Neural progenitor cell (in vitro differentiated cells): ENCODE measurements at regions not wholly inside any gene's neighbourhood (a gene's known extent, or its start where the extent isn't known, plus 50 kb on each side); places are given as distances from the start of the nearest gene placed in this dataset.
"Not testable (repeated sequence)": the region's sequence is repeated elsewhere in the genome, so short reads cannot be mapped to it uniquely, and the experiment has no call there.

ENCODE experiments used
- DNase-seq: peaks from one replicate; pipeline ENCODE4 v3.0.0-alpha.2; 2016; ENCODE audit warnings: low spot score
- H2AFZ ChIP-seq: fragments of 200-600 bp; sonication (generic); replicated peaks from 2 replicates; pipeline ENCODE4 v1.6.1; 2016; ENCODE audit warnings: antibody characterized with exemption
- H3F3A ChIP-seq: fragments of 200-600 bp; sonication (generic); 2 replicates; pipeline ENCODE4 v1.6.1; 2016; ENCODE audit warnings: antibody characterized with exemption, low read depth
- H3K27ac ChIP-seq: fragments of 200-600 bp; sonication (generic); 2 replicates; pipeline ENCODE4 v1.5.1; 2016; ENCODE audit warnings: mild to moderate bottlenecking
- H3K27me3 ChIP-seq: fragments of 200-600 bp; sonication (generic); 2 replicates; pipeline ENCODE4 v1.6.1; 2016; ENCODE audit warnings: mild to moderate bottlenecking, moderate library complexity
- H3K36me3 ChIP-seq: fragments of 200-600 bp; sonication (generic); 2 replicates; pipeline ENCODE4 v1.5.1; 2016
- H3K4me1 ChIP-seq: fragments of 200-600 bp; sonication (generic); 2 replicates; pipeline ENCODE4 v1.6.1; 2016; ENCODE audit warnings: mixed run types
- H3K4me2 ChIP-seq: fragments of 200-600 bp; sonication (generic); 2 replicates; pipeline ENCODE4 v1.6.1; 2016
- H3K4me3 ChIP-seq: fragments of 200-600 bp; sonication (generic); 2 replicates; pipeline ENCODE4 v1.5.1; 2016
- H3K79me2 ChIP-seq: fragments of 200-600 bp; sonication (generic); 2 replicates; pipeline ENCODE4 v1.6.1; 2016; ENCODE audit warnings: low read depth
- H3K9ac ChIP-seq: fragments of 200-600 bp; sonication (generic); 2 replicates; pipeline ENCODE4 v1.6.1; 2016
- H3K9me3 ChIP-seq: fragments of 200-600 bp; sonication (generic); 2 replicates; pipeline ENCODE4 v1.5.1; 2016; ENCODE audit warnings: low read depth
- H4K20me1 ChIP-seq: fragments of 200-600 bp; sonication (generic); 2 replicates; pipeline ENCODE4 v1.6.1; 2016; ENCODE audit warnings: low read depth
- H3K27ac Mint-ChIP-seq: 3 replicates; pipeline ENCODE4 v1.8.0; 2021; ENCODE audit warnings: mixed read lengths
- H3K27me3 Mint-ChIP-seq: 2 replicates; pipeline ENCODE4 v1.8.0; 2022; ENCODE audit warnings: low read depth, mild to moderate bottlenecking, inconsistent platforms, moderate library complexity, mixed read lengths; ENCODE audit not compliant: insufficient read depth
- H3K36me3 Mint-ChIP-seq: 3 replicates; pipeline ENCODE4 v1.8.0; 2021; ENCODE audit warnings: mixed read lengths
- H3K4me1 Mint-ChIP-seq: 3 replicates; pipeline ENCODE4 v1.8.0; 2021; ENCODE audit warnings: mixed read lengths
- H3K4me3 Mint-ChIP-seq: 3 replicates; pipeline ENCODE4 v1.8.0; 2021; ENCODE audit warnings: mild to moderate bottlenecking, moderate library complexity, mixed read lengths
- H3K9me3 Mint-ChIP-seq: 3 replicates; pipeline ENCODE4 v1.8.0; 2020; ENCODE audit warnings: mixed read lengths

DNA sequence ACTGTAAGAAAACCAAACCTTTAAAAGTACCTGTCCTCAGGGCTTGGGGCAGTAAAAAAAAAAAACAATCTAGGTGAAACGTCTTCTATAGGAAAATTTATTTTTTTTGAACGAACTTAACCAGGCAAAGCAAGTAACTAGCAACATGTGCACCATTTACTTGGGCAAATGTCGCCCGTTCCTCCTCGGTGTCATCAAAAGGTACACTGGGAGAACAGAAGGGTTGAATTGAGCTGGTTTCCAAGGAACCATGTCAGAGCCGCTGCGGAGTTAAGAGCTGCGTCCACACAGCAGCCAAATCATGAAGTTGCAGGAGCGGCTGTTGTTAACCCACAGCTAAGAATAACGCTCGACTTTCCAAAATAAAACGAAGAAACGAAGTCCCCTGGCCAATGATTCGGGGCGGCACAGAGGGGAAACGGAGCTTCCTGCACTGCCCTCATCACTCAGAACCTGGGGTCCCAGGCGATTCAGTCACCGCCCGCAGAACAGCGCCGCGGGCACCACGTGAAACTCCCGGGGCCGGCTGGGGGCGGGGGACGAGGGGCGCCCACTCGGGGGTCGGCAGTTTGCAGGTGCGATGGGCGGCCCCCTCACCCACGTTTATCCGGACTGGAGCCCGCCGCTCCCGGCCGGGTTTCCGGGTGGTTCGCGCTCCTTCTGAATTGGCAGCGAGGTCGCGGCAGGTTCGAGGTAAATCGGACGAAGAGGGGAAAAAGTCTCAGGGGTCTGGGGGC is 53.6 kb upstream of the PLGLB1 start:
- not testable (repeated sequence) for H3K36me3 ChIP-seq, H3K27ac Mint-ChIP-seq, H3K9me3 Mint-ChIP-seq, H3K27ac ChIP-seq, H3K36me3 Mint-ChIP-seq, H3K9me3 ChIP-seq, H3K27me3 Mint-ChIP-seq, H3K27me3 ChIP-seq, H2AFZ ChIP-seq, H3F3A ChIP-seq, H3K4me1 ChIP-seq, H3K4me1 Mint-ChIP-seq
- H3K4me2 ChIP-seq, result peak overlapping the region; percentile 73
- peak overlapping the region; percentile 50 for H3K4me3 ChIP-seq
- peaks cover 25% of the 10 kb centered on the region for H3K79me2 ChIP-seq
- H3K9ac ChIP-seq, result peak overlapping the region; percentile 39
- DNase-seq, result peak; percentile 8
- peaks cover 17% of the 10 kb centered on the region for H4K20me1 ChIP-seq
- peak overlapping the region; percentile 83 for H3K4me3 Mint-ChIP-seq

- peak; percentile 39 for DNase-seq
- Histone ChIP-seq H3K27ac (peak overlapping the region; percentile 96), H3K4me2 (peak overlapping the region; percentile 73), H4K20me1 (peaks cover 14% of the 10 kb centered on the region), H3K4me3 (peak overlapping the region; percentile 50), H3K79me2 (peaks cover 20% of the 10 kb centered on the region)
- not testable (repeated sequence) for H3K27me3 Mint-ChIP-seq, H3K9me3 ChIP-seq, H2AFZ ChIP-seq, H3K27me3 ChIP-seq, H3K9me3 Mint-ChIP-seq, H3K36me3 Mint-ChIP-seq, H3K36me3 ChIP-seq, H3F3A ChIP-seq, H3K4me1 ChIP-seq, H3K27ac Mint-ChIP-seq, H3K4me1 Mint-ChIP-seq, H3K9ac ChIP-seq
- H3K4me3 Mint-ChIP-seq, result peak overlapping the region; percentile 84
Observed at GRCh38 chr2:87075791-87076252, 54.2 kb upstream of the PLGLB1 start.

GRCh38 chr2:87076253-87077123 is 54.8 kb upstream of the PLGLB1 start:
- not testable (repeated sequence) for H3K9me3 Mint-ChIP-seq, H3K4me1 Mint-ChIP-seq, H3K9me3 ChIP-seq, H3K4me1 ChIP-seq, H3K36me3 Mint-ChIP-seq, H3K27me3 Mint-ChIP-seq, H3F3A ChIP-seq, H3K27me3 ChIP-seq, H3K36me3 ChIP-seq, H3K9ac ChIP-seq
- peak overlapping the region; percentile 97 for H3K27ac Mint-ChIP-seq
- H3K27ac ChIP-seq, result peak overlapping the region; percentile 96
- H3K4me3 ChIP-seq, result peak overlapping the region; percentile 50
- H3K4me3 Mint-ChIP-seq, result peak overlapping the region; percentile 93
- H3K4me2 ChIP-seq, result peak overlapping the region; percentile 73
- peaks cover 12% of the 10 kb centered on the region for H4K20me1 ChIP-seq
- peak overlapping the region; percentile 71 for H2AFZ ChIP-seq
- peaks cover 17% of the 10 kb centered on the region for H3K79me2 ChIP-seq
- DNase-seq, result peak; percentile 91

GRCh38 chr2:87077124-87077446 is 55.4 kb upstream of the PLGLB1 start:
- not testable (repeated sequence) for H3K4me1 ChIP-seq, DNase-seq, H3K27me3 ChIP-seq, H3K27me3 Mint-ChIP-seq, H2AFZ ChIP-seq, H3K9ac ChIP-seq, H3K9me3 Mint-ChIP-seq, H3K4me1 Mint-ChIP-seq, H3K9me3 ChIP-seq, H3K36me3 ChIP-seq, H3K36me3 Mint-ChIP-seq, H3F3A ChIP-seq, H3K27ac ChIP-seq
- Mint-ChIP-seq H3K27ac (peak overlapping the region; percentile 97), H3K4me3 (peak overlapping the region; percentile 93)
- Histone ChIP-seq H3K4me3 (peak overlapping the region; percentile 50), H3K79me2 (peaks cover 17% of the 10 kb centered on the region), H4K20me1 (peaks cover 12% of the 10 kb centered on the region), H3K4me2 (peak overlapping the region; percentile 56)

DNA sequence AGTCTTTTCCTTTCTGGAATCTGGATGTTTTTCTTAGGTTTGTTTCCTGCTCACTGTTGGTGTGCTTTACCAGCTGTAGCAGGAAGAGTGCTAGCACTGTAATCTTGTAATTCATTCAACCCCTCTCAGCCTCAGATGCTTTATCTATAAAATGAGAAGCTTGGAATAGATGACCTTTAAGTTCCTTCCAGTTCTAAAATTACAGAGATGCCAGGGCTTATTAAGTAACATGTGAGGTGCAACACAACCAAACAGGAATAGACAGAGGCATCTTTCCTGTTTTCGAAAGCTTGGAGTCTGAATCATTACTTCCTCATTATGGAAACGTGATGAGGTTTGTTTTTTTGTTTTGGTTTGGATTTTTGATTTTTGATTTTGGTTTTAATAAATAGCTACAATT is 60.1 kb upstream of the PLGLB1 start:
- not testable (repeated sequence) for H4K20me1 ChIP-seq, H3K4me3 Mint-ChIP-seq, H3K9me3 ChIP-seq, H3K27me3 Mint-ChIP-seq, H2AFZ ChIP-seq, H3K27me3 ChIP-seq, H3K9ac ChIP-seq, H3K36me3 Mint-ChIP-seq, DNase-seq, H3K79me2 ChIP-seq, H3K36me3 ChIP-seq, H3K4me1 ChIP-seq, H3K4me3 ChIP-seq, H3F3A ChIP-seq, H3K4me1 Mint-ChIP-seq, H3K27ac ChIP-seq, H3K9me3 Mint-ChIP-seq, H3K4me2 ChIP-seq, H3K27ac Mint-ChIP-seq

GRCh38 chr2:87088079-87088478 is 66.4 kb upstream of the PLGLB1 start:
- H3K27ac Mint-ChIP-seq, DNase-seq: not testable (repeated sequence)

DNA sequence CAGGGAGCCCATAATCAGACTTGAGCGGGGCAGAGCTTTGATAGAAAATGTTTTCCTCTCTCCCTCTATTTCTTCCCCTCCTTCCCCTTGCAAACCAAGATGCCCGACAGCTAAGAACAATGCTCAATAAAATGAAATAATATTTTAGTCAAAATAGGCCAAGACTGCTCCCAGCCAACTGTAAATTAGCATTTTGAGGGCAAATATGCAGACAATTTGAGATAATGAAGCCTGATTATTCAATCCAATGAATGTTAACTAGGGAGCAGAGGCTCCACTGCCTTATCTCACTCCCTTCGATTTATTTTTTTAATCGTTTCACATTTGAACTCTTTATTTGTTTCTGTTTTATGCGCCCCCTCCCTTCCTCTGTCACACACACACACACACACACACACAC is 67.8 kb upstream of the PLGLB1 start:
- H2AFZ ChIP-seq, H3K4me1 ChIP-seq, H3K4me3 ChIP-seq, H3F3A ChIP-seq, H3K27me3 ChIP-seq, H3K9me3 ChIP-seq, H3K27ac Mint-ChIP-seq, H3K36me3 Mint-ChIP-seq, H3K27ac ChIP-seq, H3K36me3 ChIP-seq, DNase-seq, H3K9ac ChIP-seq, H3K4me3 Mint-ChIP-seq, H3K4me1 Mint-ChIP-seq, H3K4me2 ChIP-seq, H4K20me1 ChIP-seq, H3K79me2 ChIP-seq, H3K9me3 Mint-ChIP-seq, H3K27me3 Mint-ChIP-seq: not testable (repeated sequence)

More at GRCh38 chr2:87088079-87088478, 66.4 kb upstream of the PLGLB1 start:
- not testable (repeated sequence) for H3K9me3 ChIP-seq, H4K20me1 ChIP-seq, H2AFZ ChIP-seq, H3K36me3 ChIP-seq, H3K27ac ChIP-seq, H3K27me3 ChIP-seq, H3K4me1 Mint-ChIP-seq, H3K4me2 ChIP-seq, H3F3A ChIP-seq, H3K9ac ChIP-seq, H3K4me3 ChIP-seq, H3K27me3 Mint-ChIP-seq, H3K4me1 ChIP-seq, H3K36me3 Mint-ChIP-seq, H3K4me3 Mint-ChIP-seq, H3K9me3 Mint-ChIP-seq, H3K79me2 ChIP-seq

DNA sequence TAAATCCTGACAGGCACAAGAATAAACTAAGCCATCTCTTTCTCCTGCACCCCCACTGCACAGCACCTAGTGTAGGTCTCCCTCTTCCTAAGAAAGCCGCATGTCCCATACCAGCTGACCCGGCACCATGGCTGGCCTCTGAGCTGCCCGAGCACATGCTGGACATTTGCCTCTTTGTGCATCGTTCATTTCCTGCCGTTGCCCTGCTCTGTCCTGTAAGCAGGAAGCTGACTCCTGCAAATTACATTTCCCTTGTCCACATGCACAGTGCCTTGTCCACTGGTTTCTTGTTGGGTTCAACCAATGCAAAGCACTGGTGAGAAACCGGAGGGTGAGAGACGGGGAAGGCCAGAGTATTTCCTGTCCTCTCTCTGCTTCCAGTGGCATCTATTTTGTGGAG is 71.6 kb upstream of the PLGLB1 start:
- H3K4me3 Mint-ChIP-seq, H3K27me3 Mint-ChIP-seq, H3K36me3 Mint-ChIP-seq, H3K4me1 Mint-ChIP-seq, H3F3A ChIP-seq, H3K9me3 ChIP-seq, H3K36me3 ChIP-seq, H3K4me1 ChIP-seq, H3K27ac Mint-ChIP-seq, H3K27me3 ChIP-seq, H3K4me2 ChIP-seq, H2AFZ ChIP-seq, H4K20me1 ChIP-seq, H3K27ac ChIP-seq, H3K79me2 ChIP-seq, H3K4me3 ChIP-seq, H3K9ac ChIP-seq, DNase-seq, H3K9me3 Mint-ChIP-seq: not testable (repeated sequence)
